ENCODE measurements at regions not wholly inside any gene's neighbourhood (a gene's known extent, or its start where the extent isn't known, plus 50 kb on each side); places are given as distances from the start of the nearest gene placed in this dataset.

DNA sequence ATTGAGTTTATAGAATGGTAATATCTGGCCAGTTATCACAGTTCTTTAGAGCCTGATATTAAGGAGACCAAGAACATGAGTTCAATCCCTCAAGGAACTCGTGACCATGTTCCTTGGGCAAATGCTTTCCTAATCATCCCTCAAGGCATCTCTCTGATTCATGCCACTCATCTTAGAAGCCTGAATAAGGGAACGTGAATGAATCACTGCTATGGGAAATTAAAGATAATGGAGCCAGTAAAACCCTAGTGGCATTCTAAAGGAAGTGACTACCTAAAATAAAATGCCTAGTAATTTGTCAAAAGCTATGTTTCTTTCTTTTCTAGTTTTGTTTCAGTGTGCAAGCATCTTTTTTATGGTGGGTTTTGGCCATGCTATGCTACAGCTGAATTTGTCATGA, 1161.3 kb downstream of the C4orf33 start:
- DNase-seq (ENCODE audit: extremely low read depth in 1 of 2, low read depth in 1 of 2) = no peak

DNA sequence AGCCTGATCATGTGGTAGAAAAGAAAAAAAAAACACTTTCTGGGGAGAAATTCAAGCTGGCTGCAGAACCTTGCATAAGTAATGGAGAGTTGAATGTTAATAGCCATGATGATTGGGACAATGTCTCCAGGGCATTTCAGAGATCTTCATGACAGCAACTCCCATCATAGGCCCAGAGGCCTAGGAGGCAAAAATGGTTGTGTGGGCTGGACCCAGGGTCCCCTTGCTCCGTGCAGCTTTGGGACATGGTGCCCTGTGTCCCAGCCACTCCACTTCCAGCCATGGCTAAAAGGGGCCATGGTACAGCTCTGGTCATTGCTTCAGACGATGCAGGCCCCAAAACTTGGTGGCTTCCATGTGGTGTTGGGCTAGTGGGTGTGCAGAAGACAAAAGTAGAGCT, 1170.9 kb downstream of the C4orf33 start:
- DNase-seq (ENCODE audit: extremely low read depth in 1 of 2, low read depth in 1 of 2) = no peak

DNA sequence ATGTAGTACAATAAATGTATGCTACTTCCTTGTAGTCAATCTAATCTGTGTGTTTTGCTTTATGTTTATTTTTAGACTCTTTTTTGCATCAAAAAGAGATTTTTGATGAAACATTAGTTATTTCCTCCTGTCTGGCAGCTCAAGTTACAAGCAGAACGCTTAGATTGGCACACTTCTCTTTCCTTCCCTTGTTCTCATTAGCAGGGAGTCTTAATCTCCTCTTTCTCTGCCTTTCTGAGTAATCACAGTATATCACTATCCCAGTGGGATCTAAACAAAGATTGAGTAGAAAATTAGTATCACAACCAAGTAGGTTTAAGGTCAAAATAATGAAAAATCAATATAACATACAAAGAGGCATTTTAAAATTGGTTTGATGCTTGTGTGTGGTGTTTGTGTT, 1192.6 kb downstream of the C4orf33 start:
- no peak for DNase-seq (ENCODE audit: extremely low read depth in 1 of 2, low read depth in 1 of 2)

DNA sequence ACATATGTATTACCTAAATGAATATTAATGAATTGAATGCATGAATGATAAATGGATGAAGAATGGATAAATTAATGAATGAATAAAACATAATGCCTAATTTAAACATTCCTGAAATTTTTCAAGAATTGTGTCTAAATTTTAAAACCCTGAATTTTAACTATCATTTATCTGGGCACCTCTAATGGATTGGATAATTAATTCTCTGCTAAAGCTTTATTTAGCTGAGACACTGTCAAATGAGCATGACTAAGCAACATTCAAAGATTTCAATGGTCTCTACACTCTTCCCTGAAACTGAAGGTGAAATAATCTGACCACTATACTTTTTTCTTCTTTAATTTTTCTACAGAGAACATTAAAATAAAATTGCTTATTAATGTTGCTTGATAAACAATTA, 1197.7 kb downstream of the C4orf33 start:
- DNase-seq (ENCODE audit: extremely low read depth in 1 of 2, low read depth in 1 of 2) = no peak

DNA sequence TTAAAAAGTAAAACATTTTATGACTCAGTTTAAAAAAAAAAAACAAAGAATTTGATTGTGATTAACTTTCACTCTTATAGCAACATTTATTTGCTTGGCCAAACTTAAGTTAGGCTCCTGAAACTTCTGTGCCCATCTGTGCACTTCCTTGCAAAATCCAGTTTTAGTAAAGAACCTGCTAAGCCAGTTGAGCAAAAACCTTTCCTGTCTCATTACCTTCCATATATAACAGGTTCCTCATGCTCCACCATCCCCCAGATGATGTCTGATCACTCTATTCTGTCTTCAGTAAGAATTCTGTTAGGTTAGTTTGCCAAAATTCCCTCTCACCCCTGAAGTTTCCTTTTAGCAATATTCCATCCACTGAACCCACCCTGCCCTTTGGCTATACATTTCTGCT, 1200.5 kb downstream of the C4orf33 start:
- no peak for DNase-seq (ENCODE audit: extremely low read depth in 1 of 2, low read depth in 1 of 2)

DNA sequence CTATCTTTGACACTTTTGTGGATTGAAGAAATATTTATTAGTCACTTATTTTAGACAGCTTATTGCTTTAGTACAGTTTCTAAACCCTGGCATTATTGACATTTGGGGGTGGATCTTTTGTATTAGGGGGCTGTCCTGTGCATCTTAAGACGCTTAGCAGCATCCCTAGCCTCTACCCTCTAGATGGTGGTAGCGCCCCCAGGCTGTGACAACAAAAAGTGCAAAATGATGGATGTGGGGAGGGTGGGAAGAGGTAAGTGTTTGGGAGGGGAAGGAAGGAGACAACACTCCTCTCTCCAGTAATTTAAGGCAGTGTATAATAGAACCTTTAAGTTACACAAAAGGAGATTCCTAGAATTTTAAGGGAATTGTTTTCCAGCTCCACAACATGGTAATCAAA, 1210.6 kb downstream of the C4orf33 start:
- DNase-seq (ENCODE audit: extremely low read depth in 1 of 2, low read depth in 1 of 2) = no peak

DNA sequence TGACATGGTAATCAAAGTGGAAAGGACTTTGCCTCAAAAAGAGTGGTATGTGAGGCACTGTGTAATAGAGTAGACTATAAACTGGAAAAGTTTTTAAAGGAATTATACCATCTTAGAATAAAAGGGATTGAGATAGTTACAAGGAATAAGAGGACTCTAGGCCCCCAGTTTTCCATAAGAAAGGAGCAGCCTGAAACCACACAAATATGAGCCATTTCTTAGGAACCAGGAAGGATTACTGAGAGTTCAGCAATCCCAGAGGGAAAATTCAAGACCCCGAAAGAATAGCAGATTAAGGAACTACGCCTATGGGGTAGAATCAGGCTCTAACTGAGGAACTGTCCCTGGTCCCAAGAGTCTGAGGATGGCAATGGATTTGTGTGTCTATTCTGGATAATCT, 1213.3 kb downstream of the C4orf33 start:
- DNase-seq (ENCODE audit: extremely low read depth in 1 of 2, low read depth in 1 of 2) = no peak

DNA sequence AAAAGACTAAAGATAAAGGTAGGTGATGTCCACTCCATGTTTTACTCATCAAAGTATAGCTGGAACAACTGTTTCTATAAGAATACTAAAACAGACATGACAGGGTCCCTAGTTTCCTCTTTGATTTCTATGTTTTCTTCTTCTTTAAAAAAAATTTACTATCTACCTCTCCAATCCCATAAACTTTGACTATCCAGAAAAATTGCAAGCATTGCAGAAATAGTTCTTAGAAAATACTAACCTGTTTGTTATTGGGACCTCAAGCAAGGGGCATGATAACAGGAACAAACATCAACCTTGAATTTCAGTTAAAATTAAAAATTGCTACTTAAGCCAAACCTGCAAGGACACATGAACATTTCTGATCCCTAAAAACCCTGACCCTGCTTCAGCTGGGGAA, 1226.5 kb downstream of the C4orf33 start:
- no peak for DNase-seq (ENCODE audit: extremely low read depth in 1 of 2, low read depth in 1 of 2)

DNA sequence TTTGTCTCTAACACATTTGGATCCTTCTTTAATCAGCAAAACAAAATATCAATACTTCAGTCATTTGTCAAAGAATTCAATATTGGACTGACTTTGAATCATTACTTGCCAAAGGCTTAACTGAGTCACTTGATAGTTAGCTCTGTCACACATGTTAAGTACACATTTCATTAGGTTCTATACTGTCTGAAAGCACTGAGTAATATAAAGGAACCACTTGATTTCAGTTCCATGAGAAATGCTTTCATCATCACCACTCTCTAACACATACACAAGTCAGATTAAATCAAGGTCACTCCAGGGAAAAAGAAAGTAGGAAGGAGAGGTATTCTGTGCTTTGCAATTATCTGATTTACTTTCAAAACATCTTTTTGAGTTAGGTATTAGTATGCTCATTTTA, 1233.1 kb downstream of the C4orf33 start:
- DNase-seq (ENCODE audit: extremely low read depth in 1 of 2, low read depth in 1 of 2) = no peak

DNA sequence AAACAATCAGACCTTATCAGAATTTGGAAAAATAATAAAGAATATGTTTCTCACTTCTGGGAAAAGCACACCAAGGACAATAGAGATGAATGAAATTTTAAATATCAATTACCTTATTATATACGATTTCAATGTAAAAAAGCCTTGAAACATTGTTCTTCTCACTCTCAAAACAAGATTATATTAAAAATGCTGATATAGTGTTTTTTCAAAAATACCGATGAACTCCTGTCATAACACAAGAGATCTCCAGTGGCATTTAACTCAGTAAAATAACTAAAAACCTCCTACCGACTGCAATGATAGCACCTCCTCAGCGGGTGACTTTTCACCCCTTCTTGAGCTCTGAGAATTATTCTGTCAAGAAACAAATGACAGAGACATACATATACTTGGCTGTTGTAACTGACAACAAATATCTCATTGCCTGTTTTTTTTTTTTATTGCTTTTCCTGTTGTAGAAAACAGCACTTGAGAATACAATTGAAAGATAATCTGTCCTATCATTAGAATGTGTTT, 1237.3 kb downstream of the C4orf33 start:
- DNase-seq (ENCODE audit: extremely low read depth in 1 of 2, low read depth in 1 of 2) = no peak

DNA sequence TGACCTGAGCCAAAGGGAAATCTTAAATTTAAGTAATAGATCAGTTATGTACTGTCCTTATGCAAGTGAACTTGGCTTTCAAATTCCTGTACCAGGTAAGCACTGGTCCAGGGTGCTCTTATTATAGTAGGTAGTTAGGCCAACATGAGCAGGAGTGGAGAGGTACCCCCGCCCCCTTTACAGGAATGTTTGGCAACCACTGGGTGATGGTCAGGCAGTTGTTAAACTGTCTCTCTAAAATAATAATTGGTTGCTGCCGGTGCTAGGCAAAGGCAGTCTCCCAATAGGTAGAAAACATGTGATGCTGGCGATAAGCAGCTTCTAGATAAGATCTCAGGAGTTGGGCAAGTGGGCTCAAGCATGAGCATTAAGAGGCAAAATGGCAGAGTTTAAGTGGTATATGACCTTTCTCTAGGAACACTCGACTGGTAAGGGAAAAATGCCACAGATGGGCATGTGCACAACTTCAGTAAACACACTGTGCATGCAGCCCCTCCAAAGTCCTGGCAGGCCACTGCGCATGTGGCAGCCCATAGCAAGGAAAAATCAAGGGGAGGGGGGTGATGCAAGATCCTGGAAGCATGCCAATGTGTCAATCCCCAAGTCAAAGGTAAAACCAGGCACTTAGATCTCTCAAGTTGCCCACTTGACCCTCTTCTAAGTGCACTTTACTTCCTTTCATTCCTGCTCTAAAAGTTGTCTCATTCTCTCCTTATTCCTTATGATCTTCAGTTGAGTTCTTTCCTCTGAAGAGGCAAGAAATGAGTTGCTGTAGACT, 1239.7 kb downstream of the C4orf33 start:
- no peak for DNase-seq (ENCODE audit: extremely low read depth in 1 of 2, low read depth in 1 of 2)

DNA sequence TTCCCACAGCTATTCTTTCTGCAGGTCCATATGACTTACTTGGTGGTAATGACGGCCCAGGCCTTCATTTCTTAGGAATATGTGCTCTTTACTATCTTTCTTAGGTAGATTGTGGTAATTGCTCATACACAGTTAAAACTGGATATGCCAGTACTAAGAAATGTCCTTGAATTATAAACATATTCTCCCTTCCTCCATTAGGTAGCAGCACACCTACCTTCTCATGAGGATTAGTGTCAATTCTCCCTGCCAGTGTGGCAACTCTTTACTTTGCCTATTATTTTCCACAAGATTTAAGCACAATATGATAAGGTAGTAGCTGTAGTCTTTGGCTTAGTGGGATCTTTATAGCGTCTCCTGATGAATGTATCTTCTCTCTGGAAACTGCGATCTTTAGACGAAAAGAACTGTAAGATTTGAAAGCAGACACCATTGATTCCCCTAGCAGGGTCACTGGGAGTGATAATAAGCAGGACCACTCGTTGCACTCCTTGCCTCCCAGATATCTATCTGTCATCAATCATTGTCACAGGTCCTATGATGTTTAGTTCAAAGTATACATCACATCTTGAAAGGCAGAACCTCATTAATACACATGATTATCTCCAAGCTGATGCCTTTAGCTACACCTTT, 1240.7 kb downstream of the C4orf33 start:
- no peak for DNase-seq (ENCODE audit: extremely low read depth in 1 of 2, low read depth in 1 of 2)

DNA sequence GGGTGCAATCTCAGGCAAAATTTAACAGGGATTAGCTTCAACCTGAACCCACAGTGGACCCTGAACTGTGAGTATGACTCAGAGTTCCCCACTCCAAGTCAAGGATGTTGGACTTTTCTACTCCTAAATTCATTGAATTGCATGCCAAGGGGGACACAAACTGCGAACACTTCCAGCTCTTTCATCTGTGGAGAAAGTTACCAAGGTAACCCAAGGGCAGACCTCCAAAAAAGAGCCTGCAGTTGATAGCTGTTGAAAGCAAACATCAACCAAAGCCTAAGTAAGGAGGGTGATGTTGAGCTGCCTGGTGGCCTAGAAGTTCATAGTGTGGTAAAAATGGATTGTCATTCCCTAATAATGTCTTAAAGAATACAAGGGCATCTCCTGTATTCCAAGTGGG, 1242.9 kb downstream of the C4orf33 start:
- no peak for DNase-seq (ENCODE audit: extremely low read depth in 1 of 2, low read depth in 1 of 2)

DNA sequence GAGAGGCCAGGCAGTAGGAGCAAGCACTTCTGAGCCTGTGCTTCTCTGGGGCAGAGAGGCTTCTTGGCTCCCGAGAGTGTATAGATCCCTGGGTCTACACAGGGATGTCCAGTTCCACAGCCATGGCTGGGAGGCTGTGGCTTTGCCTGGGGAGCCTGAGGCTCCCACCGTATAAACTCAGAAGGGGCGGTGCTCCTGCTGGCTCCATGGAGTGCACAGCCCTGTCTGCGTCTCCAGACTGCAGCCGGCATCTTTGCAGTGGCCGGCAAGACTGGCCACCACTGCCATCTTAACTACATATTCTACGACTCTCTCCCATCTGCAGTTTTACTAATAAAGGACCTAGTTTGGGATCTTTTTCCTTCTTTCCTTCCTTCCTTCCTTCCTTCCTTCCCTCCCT, 1253.8 kb downstream of the C4orf33 start:
- no peak for DNase-seq (ENCODE audit: extremely low read depth in 1 of 2, low read depth in 1 of 2)

DNA sequence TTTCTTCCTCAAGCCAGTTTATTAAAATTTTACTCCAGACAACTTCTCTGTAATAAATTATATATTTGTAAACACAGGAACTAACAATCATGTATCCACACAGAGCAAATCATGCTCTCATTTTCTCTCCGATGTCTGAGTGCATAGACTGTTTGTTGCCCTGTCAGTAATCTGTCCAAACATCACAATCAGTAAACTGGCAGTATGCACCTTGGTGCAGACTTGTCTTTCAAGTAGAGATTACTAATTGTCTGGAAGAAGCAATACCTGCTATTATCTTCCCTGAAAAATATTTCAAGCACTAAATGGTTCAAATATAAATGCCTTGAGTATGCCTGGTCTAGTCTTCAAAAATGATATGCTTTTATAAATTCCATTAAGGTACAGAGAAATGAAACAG, 1260.9 kb downstream of the C4orf33 start:
- no peak for DNase-seq (ENCODE audit: extremely low read depth in 1 of 2, low read depth in 1 of 2)

DNA sequence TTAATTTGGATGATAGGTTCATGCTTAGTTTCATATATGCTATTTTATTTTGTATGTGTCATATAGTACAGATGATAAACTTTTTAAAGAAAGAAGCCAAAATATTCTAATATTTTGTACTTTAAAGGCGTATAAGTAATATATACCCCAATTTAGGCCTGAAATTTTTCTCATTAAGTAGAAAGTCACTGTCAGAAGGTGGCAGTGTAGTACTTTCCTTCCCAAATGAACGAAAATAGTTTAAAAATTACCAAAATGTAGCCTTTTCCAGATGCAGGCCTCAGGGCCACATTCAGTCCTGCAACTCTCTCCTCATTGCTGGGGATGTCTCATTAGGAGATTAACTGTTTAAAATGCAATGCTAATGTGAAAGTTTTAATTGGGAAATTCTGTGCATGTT, 1263.6 kb downstream of the C4orf33 start:
- DNase-seq (ENCODE audit: extremely low read depth in 1 of 2, low read depth in 1 of 2) = no peak

DNA sequence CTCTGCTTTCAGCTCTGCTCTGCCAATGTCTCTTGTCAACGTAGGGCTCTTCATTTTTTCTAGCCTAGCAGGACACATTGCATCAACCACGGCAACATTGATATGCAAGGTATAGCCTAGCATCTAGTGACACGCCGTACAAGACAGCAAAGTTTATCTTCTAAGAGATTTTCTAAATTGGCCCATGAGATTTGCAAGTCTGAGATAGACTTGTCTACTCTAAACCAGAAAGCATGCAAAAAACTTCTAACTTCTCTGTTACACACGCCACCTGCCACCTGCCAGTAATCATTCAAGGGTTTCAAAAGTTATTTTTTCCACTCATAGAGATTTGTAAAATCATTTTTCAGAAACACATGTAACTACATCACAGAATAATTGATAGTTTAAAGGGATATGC, 1265.7 kb downstream of the C4orf33 start:
- no peak for DNase-seq (ENCODE audit: extremely low read depth in 1 of 2, low read depth in 1 of 2)

DNA sequence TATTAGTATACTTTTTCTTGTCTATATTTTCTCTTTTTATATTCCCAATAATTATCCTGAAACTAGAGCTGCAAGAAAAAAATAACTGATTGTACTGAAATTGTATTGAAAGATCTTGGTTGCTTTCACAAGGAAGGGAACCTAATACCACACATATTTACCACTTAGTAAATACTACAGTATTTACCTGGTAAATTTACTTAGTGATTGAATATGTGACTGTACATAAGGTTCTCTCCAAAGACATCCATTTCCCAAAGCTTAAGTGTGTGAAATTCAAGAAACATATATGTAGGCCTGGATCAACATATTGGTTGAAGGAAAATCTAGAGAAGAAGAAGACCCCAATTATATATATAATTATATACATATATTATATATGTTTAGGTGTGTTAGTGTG, 1272.7 kb downstream of the C4orf33 start:
- no peak for DNase-seq (ENCODE audit: extremely low read depth in 1 of 2, low read depth in 1 of 2)

DNA sequence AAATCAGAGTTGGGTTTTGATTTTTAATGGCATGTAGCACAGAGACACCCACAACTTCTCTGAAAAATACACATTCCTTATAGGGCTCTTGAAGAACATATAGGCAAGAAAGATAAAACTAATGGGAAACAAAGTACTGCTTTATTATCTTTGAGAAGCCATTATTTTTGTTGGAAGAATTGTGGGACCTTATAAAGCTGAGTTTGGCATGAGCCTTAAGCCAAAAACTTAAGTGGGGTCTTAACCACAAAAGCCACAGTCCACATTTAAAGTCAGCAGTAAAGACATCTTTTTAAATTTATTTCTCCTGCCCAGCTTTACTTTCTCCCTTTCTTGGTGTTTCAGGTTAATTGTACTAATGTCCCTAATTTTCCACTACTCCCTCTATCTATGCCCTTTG, 1297.3 kb downstream of the C4orf33 start:
- DNase-seq (ENCODE audit: extremely low read depth in 1 of 2, low read depth in 1 of 2) = no peak

DNA sequence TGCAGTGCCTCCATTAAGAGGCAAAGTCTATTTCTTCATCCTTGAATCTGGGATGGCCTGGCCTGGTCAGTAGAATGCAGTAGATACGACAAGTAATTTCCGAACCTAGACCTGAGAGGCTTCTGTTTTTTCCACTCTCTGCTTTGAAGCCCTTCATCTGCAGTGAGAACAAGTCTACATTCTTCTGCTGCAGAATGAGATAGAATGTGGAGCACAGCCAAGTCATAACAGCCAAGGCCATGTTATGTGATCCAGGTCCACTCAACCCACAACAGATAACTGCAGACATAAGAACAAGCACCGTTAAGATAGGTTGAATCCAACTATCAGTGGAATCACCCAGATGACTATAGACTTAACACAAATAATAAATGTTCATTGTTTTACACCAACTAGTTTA, 1297.7 kb downstream of the C4orf33 start:
- no peak for DNase-seq (ENCODE audit: extremely low read depth in 1 of 2, low read depth in 1 of 2)

DNA sequence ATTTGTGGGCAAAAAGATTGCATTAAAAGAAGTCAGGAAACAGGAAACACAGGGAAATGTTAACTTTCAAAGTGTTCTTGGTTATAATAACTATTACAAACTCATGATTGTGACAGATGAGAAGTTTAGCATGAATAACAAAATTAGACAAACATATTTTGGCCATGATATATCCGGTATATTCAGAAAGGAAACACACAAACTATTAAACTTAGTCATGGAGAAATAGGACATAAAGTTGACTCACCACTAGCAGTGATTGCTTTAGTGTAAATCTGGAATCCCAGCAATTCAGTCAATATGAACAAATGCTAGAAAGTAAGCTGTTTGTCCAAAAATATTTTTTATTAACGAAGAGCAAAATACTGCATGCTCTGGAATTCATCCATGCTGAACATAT, 1299.9 kb downstream of the C4orf33 start:
- no peak for DNase-seq (ENCODE audit: extremely low read depth in 1 of 2, low read depth in 1 of 2)

DNA sequence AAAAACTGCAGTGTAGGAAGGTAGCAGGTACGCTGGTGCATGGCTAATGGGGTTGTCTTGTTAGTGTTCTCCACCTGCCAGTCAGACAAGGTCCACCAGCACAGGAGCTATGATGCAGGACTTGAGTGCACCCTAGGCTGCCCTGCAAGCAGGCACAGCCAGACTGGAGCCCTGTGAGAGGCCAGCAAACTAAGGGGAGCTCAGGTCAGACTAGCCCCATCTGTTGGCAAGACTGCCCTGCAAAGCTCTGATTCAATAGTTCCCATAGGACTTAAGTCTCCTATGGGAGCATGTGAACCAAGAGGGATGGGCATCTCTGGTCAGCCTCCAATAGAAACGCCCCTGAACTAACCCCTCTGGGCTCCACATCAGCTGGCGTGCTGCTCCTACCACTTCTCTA, 1307.3 kb downstream of the C4orf33 start:
- DNase-seq (ENCODE audit: extremely low read depth in 1 of 2, low read depth in 1 of 2) = no peak

DNA sequence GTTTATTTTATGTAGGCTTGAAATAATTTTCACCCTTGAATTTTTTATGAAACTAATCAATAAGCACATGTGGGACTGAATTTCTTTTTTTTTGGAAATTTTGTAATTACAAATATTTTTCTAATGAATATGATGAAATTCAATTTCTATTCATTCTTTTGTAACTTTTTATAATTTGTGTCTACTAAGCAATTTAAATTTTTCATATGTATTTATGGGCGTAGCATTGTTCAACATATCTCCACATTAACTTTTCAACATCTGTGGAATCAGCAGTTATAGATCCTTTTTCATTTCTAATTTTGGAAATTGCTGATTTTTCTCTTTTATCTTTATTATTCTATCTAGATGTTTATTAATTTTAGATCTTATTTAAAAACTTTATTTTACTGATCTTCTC, 1320.3 kb downstream of the C4orf33 start:
- no peak for DNase-seq (ENCODE audit: extremely low read depth in 1 of 2, low read depth in 1 of 2)
